Activated CD4-positive, alpha-beta T cell treated with anti-CD3 and anti-CD28 coated beads, Interleukin-2, amount 50 U/mL, for 16 hours (primary cell): ENCODE measurements at regions not wholly inside any gene's neighbourhood (a gene's known extent, or its start where the extent isn't known, plus 50 kb on each side); places are given as distances from the start of the nearest gene placed in this dataset.

Experiments used
- DNase-seq: peaks from one replicate; pipeline ENCODE4 v3.0.0-alpha.2; 2020

- no peak for DNase-seq
Measured at GRCh38 chr16:35687071-35687470, 2227.7 kb downstream of the TP53TG3F start.

GRCh38 chr16:35687781-35688180 is 2228.4 kb downstream of the TP53TG3F start:
- no peak for DNase-seq

- no peak for DNase-seq
Measured at GRCh38 chr16:35689764-35690163, 2230.4 kb downstream of the TP53TG3F start.

- no peak for DNase-seq
Measured at GRCh38 chr16:35690413-35690812, 2231.0 kb downstream of the TP53TG3F start.

GRCh38 chr16:35691057-35691456 is 2231.6 kb downstream of the TP53TG3F start:
- DNase-seq, result no peak

GRCh38 chr16:35692824-35693223 is 2233.4 kb downstream of the TP53TG3F start:
- DNase-seq, result no peak

GRCh38 chr16:35706901-35707300 is 2247.5 kb downstream of the TP53TG3F start:
- DNase-seq, result no peak

GRCh38 chr16:35711435-35711834 is 2252.0 kb downstream of the TP53TG3F start:
- no peak for DNase-seq

- DNase-seq, result no peak
Measured at GRCh38 chr16:35711958-35712357, 2252.5 kb downstream of the TP53TG3F start.

GRCh38 chr16:35713762-35714650 is 2254.6 kb downstream of the TP53TG3F start:
- DNase-seq, result no peak

GRCh38 chr16:35714665-35715064 is 2255.3 kb downstream of the TP53TG3F start:
- no peak for DNase-seq

- DNase-seq, result no peak
Measured at GRCh38 chr16:35724551-35724950, 2265.1 kb downstream of the TP53TG3F start.

- no peak for DNase-seq
Measured at GRCh38 chr16:35725949-35726348, 2266.5 kb downstream of the TP53TG3F start.

- no peak for DNase-seq
Measured at GRCh38 chr16:35730251-35730650, 2270.8 kb downstream of the TP53TG3F start.

GRCh38 chr16:35731341-35732040 is 2272.1 kb downstream of the TP53TG3F start:
- DNase-seq, result no peak

GRCh38 chr16:35732046-35732810 is 2272.8 kb downstream of the TP53TG3F start:
- no peak for DNase-seq

- no peak for DNase-seq
Measured at GRCh38 chr16:35733278-35733965, 2274.0 kb downstream of the TP53TG3F start.

- no peak for DNase-seq
Measured at GRCh38 chr16:35733971-35734702, 2274.7 kb downstream of the TP53TG3F start.

GRCh38 chr16:35734728-35735402 is 2275.5 kb downstream of the TP53TG3F start:
- DNase-seq, result no peak

- DNase-seq, result no peak
Measured at GRCh38 chr16:35735403-35736251, 2276.2 kb downstream of the TP53TG3F start.
